NOMO-1 treated with DMSO at 0.1 percent for 48 hours (cell line): ENCODE measurements at regions not wholly inside any gene's neighbourhood (a gene's known extent, or its start where the extent isn't known, plus 50 kb on each side); places are given as distances from the start of the nearest gene placed in this dataset.
"Not testable (repeated sequence)": the region's sequence is repeated elsewhere in the genome, so short reads cannot be mapped to it uniquely, and the experiment has no call there.

Experiments used
- DNase-seq: peaks from one replicate; lab custom pipeline; 2025; ENCODE audit not compliant: unreplicated experiment; lab: John Stamatoyannopoulos, UW

DNA sequence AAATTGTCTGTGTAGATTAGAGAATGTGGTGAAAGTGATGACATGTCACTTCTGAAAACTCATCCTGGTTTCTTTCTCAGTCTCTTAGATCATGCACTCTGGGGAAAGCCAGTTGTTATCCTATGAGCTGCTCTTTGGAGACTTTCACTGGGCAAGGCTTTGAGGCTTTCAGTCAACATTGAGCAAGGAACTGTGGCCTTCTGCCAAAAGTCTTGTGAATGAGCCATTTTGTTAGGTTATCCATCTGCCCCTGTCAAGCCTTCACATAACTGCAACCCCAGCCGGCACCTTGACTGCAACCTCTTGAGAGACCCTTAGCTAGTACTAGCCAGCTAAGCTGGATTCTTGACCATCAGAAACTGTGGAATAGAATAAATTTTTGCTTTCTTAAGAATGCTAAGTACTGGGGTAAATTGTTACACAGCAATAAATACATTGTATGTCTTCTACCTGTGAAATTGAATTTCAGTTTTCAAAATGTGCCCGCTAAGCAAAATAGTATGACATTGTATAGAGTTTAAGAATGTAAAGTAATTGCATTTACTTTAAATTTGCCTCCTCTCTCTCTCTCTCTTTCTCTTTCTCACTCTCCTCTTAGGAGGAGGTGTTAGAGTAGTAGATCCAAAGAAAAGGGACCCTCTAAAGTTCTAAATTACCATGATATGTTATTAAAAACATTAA, 1273.0 kb downstream of the RAPGEF2 start:
- no peak for DNase-seq

DNA sequence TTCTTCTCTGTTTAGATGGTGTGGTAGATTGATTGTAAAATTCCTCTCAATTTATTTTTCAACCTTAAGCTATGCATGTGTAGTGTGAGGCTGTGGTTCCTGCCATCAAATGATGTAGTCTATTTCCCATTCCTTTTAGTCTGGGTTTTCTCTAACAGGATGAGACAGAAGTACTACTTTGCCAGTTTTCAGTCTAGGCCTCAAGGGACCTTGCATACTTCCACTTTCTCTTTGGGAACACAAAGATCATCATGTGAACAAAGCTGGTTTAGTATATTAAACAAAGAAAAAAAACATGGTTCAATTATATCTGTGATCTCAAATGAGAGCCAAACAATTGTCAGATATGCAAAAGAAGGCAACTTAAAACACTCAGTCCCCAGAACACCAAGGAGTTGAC, 1284.0 kb downstream of the RAPGEF2 start:
- no peak for DNase-seq

DNA sequence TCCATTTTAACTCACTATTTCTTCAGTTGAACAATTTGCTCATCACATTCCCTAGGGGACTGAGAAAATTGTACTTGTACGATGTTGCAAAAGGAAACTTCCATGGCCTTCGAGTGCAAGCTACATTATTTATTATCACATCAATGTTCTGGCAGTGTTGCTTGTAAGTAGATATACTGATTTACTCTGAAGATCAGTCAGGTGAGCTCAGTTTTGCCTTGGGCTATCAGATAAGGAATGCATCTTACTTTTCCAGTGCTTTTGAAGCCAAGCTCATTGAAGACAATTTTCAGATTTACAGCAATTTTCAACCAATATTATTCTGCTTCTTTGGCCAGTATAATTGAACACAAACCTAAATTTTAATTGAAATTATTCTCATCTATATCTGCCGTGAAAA, 1296.9 kb downstream of the RAPGEF2 start:
- DNase-seq, result no peak

DNA sequence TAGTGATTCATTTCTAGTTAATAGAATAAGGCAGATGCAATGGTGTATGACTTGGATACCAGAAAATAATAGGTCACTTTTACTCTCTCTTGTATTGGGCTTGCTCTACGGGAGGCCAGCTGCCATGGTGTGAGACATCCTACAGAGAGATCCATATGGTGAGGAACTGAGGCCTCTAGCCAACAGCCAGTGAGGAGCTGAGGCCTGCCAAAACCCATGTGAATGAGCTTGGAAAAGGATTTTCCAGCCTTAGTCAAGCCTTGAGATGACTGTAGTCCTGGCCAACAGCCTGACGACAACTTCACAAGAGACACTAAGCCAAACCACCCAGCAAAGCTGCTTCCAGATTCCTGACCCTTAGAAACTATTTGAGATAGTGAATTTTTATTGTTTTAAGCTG, 1300.2 kb downstream of the RAPGEF2 start:
- DNase-seq, result no peak

DNA sequence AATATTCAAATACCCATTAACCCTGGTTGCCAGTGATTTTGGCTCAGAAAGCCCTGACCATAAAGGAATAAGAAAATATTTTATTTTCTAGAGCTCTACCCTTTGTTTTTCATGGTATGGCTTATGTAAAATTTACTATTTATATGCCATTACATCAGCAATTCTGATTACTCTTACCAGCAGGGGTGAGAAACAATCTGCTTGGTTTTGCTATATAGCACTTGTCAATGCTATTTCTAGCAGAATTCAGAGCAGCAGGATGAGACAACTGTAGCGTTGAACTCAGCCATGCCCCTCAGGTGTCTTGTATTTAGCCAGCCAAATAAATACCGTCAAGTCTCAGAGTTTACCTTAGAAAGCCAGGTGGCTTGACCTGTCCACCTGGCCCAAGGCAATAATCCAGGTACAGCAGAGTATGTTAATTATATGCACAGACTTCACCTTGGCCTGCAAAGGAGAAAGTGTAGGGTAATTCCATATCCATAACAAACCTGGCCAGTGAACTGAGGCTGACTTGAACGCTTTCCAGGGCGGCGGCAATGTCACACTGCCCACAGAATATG, 1303.5 kb downstream of the RAPGEF2 start:
- no peak for DNase-seq

DNA sequence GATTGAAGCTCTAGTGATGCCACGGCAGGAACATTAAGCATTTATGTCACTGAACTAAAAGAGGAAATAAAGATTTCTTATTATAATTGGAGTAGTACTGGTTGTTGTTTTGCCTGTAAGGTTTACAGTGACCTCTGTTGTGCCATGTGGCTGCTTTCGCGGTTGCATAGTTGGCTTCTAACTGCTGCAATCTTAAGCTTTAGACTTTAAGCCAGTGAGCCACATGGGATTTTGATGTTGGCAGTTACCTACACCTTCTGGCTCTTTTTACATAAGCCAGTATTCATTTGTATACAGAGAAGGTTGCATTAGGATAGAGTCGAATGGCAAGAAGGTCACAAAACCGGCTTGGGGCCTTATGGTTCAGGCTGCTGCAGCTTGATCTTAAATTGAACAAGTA, 1311.6 kb downstream of the RAPGEF2 start:
- no peak for DNase-seq

DNA sequence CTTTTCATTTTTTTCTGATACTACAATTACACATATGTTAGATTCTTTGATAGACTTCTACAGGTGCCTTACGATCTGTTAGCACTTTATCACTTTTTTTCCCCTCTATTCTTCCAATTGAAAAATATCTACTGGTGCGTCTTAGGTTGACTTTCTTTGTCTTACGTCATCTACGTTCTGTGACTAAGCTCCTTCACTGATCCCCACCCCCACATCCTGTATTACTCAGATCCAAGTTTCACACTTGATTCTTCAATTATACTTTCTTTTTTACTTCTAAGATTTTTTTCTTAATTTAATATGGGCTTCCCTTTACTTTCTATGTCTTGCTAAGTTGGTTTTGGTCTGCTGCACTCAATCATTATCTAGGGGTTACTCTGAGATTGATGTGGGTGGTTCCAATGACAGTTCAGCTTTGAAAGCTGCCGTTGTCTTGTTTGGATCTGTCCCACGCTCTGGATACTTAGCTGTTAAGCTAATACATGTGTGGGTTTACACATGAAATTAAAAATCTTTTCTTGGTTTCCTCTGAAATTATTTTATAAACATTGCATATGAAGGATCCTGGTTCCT, 1321.1 kb downstream of the RAPGEF2 start:
- no peak for DNase-seq

DNA sequence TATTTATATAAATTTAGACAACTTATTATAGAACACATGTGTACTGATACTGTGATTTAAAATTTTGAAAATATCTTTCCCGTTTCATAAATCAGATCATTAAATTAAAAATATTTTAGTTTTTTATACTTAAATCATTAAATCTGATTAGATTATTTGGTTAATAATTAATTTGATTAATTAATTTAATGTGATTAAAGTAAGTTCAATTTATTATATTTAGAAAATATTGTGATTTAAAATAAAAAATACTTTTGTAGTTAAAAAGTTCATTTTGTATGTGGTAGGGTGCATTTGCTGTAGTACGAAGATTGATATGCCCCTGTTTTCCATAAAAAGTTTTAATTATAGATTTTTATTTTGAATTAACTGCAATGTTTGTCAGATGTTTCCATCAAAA, 1323.4 kb downstream of the RAPGEF2 start:
- DNase-seq, result no peak

DNA sequence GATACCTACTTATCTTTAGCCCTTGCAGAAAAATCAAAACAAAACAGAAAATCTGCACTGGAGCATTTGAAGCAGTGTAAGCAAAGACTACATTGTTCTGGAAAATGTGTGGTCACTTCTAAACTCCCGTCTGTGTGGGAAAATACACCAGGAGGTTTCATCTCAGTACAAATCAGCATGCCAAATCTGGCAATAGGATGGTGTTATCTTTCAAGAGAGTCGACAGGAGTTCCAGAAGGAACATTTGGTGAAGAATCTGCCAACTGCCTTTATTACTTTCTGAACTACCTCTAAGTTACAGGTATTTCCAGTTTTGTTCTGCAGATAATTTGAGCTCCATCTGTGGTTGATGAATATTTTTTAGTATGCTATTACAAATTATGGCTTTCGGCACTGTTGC, 1348.0 kb downstream of the RAPGEF2 start:
- DNase-seq, result no peak

DNA sequence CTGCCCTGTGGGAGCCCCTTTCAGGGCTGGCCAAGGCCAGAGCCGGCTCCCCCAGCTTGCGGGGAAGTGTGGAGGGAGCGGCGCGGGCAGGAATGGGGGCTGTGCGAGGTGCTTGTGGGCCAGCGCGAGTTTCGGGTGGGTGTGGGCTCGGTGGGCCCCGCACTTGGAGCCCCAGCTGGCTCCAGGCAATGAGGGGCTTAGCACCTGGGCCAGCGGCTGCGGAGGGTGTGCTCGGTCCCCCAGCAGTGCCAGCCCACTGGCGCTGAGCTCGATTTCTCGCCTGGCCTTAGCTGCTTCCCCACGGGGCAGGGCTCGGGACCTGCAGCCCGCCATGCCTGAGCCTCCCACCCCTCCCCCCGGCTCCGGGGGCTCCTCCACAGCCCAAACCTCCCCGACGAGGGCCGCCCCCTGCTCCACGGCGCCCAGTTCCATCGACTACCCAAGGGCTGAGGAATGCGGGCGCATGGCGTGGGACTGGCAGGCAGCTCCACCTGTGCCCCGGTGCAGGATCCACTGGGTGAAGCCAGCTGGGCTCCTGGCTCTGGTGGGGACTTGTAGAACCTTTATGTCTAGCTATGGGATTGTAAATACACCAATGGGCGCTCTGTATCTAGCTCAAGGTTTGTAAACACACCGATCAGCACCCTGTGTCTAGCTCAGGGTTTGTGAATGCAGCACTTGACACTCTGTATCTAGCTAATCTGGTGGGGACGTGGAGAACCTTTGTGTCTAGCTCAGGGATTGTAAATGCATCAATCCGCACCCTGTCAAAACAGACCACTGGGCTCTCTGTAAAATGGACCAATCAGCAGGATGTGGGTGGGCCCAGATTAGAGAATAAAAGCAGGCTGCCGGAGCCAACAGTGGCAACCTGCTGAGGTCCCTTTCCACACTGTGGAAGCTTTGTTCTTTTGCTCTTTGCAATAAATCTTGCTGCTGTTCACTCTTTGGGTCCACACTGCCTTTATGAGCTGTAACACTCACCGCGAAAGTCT, 1379.1 kb downstream of the RAPGEF2 start:
- not testable (repeated sequence) for DNase-seq

DNA sequence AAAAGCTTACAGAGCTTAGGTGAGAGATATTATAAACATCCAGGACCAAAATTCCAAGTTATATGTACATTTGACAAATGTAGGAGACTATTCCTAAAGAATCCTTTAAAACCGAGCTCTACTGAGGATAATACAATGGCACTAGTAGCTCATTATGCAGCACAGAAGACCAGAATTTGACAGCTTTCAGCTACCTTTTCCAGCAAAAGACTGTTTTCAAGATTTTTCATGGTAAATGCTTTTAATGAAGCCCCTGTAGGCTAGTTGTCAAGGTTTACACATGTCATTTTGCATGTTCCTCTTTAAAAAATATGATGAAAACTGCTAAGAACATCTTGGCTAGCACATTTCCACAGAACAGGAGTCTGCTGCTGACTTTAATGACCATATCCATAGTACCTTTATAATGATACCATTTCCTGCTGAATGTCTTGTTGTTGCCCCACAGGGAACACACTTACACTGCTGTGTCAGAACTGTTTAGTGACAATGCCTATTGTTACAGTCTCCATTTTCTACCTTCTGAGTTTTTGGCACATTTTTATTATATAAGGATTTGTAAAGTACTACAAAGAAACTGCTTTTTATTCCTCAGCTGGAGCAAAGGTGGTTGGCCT, 1382.3 kb downstream of the RAPGEF2 start:
- no peak for DNase-seq

DNA sequence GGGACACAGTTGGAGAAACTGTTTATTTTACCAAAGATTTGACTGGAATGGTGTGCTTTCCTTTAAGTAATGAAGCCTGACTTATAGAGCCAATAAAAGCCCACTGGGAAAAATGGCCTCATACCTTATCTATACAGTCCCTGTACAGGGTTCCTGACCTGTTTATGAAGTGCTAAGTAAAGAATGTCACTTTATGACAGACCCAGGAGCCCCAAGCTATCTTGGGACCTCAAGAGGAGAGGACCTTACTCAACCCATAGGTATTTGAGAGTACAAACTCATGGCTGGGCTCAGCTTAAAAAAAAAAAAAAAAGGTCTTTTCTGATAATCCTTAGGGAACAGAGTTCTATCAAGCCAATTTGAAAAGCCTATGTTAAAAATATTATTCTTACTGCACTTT, 1389.3 kb downstream of the RAPGEF2 start:
- DNase-seq, result no peak

DNA sequence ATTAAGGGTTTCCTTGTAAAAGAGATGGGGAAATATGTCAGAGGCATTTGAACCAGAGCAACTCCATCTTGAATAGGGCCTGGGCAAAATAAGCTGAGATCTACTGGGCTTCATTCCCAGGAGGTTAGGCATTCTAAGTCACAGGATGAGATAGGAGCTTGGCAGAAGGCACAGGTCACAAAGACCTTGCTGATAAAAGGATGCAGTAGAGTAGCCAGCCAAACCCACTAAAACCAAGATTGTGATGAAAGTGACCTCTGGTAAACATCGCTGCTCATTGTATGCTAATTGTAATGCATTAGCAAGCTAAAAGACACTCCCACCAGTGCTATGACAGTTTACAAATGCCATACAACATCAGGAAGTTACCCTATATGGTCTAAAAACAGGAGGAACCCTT, 1390.3 kb downstream of the RAPGEF2 start:
- DNase-seq, result no peak

DNA sequence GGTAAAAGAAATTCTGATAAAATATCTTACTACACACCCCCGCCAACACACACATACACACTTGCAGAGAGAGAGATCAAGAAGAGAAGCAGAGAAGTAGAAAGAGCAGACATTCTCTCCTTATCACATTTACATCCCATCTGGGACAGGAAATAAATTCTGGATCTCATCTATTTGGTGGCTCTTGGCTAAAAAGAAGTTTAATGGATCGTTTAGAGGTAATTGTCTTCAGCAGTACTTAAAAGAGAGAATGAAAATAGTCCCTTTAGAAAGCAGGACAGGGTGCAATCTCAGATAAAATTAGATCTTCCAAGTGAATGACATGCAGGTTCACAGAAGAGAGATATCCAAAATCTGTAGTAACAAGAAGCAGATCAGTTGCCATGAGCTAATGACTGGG, 1392.5 kb downstream of the RAPGEF2 start:
- no peak for DNase-seq

DNA sequence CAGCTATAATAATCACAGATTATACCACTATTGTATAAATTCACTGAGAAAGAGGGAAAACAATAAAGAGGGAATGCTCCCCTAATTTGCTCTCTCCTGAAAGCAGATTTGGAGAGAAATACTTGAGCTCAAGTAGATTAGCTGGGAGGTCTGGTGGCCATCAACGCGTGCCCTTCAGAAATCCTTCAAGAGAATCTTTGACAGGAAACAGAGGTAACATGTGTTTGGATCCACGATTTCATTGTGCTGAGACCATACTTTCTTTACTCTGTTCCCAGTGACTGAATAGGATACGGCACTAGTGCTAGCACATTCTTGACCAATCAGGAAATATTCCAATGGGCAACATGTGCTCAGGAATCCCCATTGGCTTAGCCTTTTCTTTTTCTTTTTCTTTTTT, 1395.3 kb downstream of the RAPGEF2 start:
- no peak for DNase-seq

DNA sequence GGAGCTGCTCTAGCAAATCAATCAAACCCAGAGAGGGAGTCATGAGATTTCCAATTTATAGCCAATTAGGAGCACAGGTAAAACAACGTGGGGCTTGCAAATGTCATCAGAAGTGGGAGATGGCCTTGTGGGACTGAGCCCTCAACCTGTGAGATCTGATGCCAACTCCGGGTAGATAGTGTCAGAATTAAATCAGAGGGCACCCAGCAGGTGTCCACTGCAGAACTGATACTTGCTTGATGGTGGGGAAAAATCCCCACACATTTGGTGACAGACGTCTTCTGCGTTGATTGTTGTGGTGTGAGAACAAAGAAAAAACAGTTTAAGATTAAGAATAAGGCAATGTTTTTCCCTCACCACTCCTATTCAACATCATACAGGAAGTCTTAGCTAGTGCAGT, 1402.8 kb downstream of the RAPGEF2 start:
- no peak for DNase-seq

DNA sequence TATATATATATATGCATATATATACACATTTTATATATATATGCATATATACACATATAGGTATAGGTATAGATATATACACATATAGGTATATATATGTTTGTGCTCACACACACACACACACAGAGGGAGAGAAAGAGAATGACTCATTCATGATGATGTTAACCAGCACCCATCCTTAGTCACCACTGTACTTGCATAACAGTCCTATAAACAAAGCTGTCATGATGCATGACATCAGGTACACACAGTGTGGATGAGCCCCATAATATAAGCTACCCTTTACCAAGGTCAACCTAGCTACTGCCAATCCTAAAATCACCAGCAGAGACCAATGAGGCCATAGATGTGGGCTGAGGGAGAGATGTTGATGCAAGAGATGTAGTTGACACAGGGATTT, 1408.0 kb downstream of the RAPGEF2 start:
- DNase-seq, result no peak

DNA sequence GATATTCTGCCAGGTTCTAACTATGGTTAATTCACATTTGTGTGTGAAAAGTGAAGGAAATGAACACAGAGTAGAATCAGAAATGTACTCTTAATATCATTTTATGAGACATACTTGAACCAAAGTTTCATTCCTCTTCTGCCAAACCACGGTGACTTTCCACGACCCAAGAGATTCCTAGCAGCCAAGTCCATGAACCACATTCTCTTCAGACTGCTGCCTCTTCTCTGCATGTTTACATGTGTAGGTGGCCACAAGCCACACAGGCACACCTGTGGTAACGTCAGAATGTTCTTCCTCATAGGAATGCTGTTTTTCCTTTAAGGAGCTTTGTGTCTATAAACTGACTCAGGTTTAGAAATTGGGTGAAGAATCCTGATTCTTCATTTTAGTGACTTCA, 1411.2 kb downstream of the RAPGEF2 start:
- DNase-seq, result no peak

DNA sequence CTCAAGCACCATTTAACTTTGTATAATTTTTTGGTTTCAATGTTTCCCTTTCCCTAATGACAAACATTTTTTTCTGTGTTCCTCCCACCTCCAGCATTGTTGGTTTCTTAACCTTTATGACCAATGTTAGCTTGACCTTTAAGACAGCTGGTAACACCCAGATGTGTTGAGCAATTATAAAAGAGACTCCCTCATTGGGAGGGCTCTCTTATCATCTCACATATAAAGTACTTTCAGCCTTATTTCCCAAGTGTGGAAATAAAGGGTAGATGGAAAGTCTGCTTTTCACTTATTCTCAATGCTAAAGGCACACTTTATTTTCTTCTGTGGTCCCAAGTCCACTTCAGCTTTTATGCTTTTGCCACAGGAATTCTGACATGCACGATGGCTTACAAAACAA, 1420.4 kb downstream of the RAPGEF2 start:
- DNase-seq, result no peak

DNA sequence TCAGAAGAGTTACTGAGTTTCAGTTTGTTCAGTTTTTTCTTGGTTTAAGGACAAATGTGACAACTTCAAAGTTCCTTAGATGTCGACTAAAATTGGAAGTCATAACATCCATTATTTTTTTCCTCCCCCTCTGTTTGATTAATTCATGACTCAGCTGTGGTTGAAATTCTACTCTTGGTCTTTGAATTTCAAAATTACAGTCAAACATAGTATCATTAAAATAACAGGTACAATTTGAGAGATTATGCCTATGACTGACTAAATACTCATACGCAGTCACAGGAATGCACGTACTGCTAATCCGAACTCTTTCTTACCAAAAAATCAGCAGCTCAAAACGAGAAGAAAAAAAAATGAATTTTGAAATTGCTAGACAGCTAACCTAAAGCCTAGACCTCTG, 1434.8 kb downstream of the RAPGEF2 start:
- no peak for DNase-seq

DNA sequence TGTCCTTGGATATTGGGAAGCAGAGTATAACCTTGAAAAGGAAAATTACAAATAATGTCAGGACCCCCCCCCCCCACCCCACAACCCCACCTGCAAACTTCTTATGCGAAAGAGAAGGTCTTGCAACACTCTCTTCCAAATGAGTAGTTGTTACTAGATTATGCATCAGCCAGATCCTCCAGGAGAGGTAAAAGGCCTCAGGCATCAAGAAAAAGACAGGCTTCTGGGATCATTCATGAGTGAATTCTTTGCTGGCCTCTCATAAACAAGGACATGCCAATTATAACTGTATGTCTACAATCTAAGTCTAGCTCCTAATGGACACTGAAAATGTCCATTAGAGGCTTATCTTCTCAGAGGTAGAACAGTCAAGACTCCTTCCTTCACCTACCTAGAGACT, 1443.3 kb downstream of the RAPGEF2 start:
- no peak for DNase-seq
